ENCODE measurements at regions not wholly inside any gene's neighbourhood (a gene's known extent, or its start where the extent isn't known, plus 50 kb on each side); places are given as distances from the start of the nearest gene placed in this dataset.

DNA sequence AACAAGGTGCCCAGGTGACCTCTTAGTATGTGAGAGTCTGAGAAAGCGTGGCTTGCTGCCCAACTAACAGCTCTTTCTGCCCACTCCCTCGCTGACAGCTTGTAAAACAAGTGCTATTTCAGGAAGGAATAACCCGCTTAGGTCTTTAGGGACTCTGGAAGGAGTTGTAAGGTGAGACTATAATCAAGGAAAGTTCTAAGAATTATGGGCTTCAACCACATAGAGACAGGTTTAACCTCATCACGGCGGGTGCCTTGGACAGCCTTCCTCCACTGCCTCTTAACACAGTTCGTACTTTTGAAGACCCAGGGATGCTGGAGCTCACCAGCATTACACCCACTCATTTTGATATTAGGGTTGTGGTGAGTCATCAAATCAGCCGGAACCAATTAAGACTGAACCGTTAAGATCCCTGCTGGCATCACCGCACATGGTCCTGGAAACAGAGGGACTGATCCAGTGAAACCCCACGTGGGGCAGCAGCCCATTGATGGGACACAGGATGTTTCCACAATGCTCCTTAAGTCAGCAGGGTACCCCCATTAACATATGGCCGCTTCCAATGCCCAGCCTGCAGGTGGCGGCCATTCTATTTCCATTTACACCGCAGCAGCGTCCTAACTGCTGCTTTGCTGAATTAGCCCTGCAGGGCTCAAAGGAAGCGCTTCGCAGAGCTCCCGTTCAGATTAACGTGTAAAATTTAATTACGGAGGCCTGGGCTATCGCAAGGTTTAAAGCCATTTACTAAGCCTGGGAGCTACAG, 176.6 kb upstream of the SDK2 start:
- DNase-seq: no peak

DNA sequence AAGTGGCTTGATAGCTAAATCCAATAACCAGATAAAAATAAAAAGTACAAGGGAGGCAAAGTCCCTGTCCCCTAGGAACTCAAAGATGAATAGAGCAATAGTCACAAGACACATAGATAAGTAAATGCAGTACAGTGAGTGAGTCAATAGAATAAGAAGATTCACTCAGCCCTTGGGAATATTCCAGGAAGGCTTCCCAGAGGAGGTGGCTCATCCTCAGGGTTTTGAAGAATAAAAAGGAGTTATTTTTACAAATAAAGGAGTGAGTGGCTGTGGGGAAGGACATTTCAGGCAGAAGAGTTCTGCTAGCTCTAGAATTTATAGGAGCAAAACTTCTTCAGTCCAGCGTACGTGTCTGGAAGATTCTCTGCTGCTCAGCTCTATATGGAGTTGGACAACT, 177.4 kb upstream of the SDK2 start:
- no peak for DNase-seq

DNA sequence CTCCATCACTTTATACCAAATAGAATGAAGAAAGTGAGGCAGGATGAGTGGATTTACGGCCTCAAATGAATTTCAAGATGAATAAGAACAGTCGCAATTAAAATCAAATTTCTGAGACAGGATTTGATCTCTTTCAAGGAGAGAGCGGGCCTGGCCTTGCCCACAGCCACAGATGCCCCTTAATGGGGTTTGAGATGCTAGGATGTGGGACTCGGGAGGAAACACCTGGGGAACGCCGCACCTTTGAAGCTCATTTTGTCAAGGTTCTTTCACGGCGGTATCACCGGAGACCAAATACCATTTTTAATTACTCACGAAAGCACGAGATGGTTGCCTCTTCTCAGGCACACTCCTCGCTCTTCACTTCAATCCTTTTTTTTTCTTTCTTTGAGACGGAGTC, 178.1 kb upstream of the SDK2 start:
- DNase-seq: no peak

DNA sequence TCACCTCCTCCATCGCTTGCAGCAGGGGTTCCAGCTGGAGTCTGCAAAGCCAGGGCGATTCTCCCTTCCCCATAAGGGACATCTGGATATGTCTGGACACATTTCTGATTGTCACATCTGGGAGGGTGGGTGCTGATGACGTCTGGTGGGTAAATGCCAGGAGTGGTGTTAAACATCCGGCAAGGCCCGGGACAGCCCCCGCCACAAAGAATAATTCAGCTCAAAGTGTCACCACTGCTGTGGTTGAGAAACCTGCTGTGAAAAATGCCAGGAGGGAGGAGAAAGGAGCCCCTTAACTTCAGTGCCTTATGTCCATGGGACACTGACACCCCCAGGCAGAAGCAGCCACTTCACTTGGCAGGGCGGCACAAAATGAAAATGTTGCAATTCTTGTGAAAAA, 179.4 kb upstream of the SDK2 start:
- DNase-seq: no peak

DNA sequence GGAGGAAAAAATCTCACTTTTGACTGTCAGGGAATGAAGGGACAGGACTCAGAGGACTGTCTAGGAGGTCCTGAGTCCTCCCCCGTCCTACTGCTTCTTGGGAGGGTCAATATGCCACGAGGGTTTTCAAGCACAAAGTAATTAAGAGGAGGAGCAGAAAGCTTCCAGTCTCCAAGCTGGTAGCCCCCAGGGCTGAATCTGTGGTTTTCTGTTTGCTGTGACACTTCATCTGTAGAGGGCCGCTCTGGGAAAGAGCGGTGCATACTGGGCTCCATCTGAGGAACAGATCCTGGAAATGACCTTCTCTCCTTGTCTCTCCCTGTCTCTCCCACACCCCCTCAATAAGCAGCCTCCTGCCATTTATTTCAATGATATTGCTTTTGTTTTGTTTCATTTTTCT, 180.1 kb upstream of the SDK2 start:
- DNase-seq: no peak

DNA sequence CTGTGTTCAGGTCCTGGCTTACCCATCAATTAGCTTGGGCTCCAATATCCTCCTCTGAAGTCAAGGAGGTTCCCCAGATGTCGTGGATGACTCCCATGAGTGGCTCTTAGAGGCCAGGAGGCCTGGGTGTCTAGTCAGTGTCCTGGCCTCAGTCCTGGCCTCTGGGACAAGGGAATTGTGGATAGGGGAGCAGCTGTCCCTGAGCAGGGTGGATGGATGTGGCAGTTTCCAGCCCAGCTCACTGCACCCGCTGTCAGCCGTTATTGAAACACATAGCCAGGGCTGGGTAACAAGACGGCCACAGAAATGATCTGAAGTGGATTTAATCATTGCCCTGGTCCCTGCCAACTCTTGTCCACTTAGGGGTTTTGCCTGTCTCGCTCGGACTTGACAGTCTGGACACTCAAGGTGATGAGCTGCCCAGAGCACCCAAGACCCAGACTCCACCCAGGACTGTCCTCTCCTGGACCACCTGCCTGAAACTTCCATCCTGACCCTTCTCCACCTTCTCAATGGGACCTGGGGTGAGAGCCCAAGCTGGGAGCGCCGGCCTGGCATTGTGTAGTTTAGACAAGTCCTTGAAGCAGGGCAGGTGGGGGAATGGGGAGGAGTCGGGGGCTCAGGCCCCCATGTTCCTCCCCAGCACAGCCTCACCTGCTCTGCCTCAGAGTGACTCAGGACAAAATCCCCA, 182.1 kb upstream of the SDK2 start:
- no peak for DNase-seq

DNA sequence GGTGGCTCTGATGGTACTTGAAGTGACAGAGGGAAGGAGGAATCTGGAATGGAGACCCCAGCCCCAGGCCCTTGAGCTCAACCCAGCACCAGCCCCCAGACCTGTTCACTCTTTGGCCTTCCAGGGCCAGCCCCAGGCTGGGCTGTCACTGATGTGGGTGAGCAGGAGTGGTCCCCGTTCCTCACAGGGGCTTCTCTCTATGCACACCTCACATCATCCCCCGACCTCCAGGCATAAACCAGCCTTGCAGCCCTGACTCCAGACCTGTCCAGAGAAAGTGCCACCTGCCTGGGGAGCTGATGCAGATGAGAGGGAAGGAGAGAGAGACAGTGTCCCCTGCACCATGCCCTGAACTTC, 182.6 kb upstream of the SDK2 start:
- DNase-seq: no peak

DNA sequence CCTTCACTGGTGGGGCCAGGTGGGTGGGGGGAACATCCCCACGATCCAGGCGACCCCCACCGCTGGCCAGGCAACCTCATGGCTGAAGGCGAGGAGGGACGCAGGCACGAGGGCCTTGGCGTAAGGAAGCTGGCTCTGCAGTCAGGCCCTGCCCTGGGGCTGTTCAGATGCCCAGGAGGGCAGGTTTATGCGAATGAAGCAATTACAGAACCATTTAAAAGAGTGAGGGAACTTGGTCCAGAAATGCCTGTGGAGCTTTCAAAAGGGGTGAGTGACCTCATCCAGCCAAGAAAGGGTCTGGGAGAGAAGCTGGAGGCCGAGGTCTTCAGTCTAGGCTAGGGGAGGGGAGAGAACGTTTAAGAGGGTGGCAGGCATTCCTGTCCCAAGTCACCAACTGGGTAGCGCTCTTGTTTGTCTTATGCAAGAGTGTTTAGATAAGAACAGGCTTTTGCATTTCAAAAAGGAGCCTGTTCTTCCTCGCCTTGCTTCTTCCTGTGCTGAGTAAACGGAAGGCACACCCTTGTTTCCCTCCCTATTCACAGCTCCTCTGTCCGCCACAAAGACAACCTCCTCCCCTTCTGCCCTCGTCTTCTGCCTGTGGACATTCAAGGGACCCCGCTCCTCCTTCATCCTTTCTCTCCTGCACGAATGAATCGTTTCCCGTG, 183.5 kb upstream of the SDK2 start:
- peak in 2 of 5 donors; percentile 5 to 47 for DNase-seq

DNA sequence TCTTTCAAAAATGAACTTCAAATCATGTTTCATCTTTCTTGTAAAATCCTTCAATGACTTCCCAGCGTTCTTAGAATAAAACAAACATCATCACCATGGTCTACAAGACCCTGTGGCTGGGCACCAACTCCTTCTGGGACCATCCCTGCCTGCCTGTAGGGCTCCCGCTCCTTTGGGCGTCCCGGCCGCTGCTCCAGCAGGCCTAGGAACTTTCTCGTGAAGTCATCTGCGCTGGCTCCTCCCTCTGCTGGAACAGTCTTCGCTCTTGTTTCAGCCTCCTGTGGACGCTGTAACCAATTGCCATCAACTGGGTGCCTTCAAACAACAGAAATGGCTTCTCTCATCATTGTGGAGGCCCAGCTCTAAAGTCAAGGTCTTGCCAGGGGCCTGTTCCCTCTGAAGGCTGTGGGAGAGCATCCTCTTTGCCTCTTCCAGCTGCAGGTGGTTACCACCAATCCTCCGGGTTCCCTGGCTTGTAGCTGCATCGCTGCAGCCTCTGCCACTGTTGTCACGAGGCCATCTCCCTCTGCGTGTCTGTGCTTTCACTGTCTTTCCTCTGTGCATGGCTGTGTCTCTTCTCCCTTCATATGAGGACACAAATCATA, 185.5 kb upstream of the SDK2 start:
- no peak for DNase-seq

DNA sequence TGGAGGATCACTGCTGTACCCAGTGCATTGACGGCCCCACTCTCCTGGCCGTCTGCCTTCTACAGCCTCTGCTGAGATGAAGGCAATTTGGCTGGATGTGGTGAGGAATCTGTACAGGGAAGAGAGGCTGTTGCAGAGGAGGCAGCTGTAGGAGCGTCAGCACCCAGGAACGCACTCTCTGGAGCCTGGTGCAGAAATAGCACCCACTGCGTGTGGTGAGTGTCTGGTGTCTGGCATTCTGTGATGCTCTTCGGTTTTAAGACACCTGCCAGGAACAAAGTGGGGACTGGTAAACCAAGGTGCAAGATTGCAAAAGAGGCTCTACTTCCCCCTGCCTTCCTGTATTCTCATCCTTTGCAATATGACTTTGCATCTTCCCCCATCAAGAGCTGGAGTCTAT, 187.5 kb upstream of the SDK2 start:
- no peak for DNase-seq

DNA sequence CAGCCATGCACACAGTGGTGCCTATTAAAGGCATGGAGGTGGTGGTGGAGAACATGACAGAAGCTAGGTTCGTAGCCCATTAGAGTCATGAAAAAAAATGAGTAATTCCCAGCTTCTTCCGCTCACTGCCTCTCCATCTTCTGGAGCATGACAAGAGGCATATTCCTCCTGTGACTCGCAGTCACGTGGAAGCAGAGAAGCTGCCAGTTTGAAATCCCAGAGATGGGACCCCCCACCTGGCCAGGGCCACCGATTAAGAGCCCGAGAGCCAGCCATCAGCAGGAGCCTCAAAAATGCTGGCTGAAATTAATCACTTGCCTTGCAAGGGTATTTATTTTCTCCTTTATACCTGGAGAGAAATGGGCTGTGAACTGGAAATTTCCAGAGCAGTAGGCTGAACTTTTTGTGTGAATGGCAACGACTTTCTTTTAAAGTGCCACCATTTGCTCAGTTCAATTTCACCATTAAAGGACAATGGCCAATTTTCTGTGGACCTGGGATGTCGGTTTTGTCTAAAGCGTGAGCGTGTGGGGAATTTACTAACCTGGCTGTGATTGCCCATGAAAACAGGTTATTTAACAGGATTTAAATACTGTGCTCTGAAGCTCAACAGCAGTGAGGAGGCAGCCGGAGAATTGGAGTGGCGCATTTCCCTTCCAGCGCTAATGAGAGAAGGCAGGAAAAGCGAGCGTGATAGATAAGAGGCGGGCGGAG, 189.7 kb upstream of the SDK2 start:
- no peak for DNase-seq

DNA sequence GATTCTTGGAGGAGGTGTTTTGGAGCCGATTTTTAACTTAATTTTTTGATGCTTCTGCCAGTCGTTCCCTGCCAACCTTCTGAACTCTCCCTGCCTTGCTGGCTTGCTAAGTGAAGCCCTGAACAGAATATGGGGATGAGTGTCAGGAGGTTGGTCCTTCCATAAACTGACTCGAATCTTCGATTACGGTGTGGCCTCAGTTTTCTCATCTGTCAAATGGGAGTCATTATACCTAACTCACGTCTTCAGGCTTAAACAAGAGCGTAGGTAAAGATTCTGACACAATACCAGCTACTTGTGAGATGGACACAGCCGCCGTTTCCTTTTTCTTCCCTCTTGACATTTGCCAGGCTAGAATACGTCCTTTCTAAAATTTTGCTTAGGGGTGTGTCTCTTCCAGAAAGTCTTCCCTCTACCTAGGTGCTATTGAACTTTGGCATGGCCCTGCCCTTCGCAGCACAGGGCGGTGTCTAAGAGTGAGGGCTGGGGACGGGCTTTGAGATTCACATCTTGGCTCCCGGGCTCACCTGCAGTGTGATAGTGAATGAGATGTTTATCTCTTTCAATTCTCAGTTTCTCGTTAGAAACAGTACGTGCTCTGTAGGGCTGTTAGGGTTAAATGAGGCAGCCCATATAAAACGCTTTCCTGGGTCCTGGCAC, 190.6 kb upstream of the SDK2 start:
- DNase-seq: no peak

DNA sequence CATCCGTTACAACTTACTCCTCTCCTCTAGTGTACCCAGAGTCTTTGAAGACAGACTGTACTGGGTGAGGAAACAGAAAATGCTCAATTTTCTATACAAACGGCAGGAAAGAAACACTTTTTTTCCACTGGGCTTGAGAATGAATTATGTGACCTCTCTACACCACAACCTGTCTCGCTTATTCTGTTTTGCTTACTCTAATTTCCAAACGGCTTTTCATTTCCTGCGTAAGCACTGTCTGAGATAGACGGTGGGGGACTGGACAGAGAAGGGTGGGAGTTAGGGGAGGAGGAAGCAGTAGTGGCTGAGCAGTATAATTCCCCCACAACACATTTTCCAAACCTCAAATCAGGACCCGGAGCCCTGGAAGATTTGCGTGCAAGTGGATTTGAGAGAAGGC, 191.4 kb upstream of the SDK2 start:
- DNase-seq: no peak

DNA sequence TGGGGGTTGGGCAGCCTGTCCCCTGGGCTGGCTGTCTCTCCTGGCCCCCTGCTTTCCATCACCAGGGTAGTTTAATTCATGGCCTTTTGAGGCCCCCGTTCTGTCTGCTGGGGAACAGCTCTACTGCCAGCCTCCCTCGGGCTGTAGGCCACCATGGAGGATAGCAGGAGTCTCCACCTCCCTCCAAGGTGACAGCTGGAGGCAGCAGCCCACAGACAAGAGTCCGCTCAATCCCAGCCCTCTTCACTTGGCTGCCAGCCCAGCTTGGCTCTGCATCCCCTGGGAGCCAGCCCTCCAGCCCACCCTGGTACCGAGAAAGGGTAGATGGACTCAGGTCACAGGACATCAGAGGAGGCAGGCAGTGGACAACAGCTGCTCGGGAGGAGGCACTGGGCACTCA, 194.6 kb upstream of the SDK2 start:
- no peak for DNase-seq

DNA sequence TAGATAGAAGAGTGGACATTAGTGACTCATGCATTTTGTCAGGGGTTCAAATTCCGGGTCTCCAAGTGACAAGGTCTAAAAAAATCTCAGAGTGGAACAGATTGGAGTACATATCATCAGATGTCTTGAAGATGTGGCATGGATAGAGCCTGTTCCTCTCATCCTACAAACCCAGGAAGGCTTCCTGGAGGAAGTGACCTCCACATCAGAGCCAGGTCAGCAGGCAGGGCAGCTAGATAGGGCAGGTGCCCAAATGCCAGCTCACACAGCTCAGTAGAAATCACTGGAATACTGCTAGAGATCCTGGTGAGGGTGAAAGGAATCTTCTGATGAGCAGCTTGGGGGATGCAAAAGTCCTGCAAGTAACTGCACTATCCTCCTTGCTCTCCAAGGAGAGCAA, 196.6 kb upstream of the SDK2 start:
- no peak for DNase-seq

DNA sequence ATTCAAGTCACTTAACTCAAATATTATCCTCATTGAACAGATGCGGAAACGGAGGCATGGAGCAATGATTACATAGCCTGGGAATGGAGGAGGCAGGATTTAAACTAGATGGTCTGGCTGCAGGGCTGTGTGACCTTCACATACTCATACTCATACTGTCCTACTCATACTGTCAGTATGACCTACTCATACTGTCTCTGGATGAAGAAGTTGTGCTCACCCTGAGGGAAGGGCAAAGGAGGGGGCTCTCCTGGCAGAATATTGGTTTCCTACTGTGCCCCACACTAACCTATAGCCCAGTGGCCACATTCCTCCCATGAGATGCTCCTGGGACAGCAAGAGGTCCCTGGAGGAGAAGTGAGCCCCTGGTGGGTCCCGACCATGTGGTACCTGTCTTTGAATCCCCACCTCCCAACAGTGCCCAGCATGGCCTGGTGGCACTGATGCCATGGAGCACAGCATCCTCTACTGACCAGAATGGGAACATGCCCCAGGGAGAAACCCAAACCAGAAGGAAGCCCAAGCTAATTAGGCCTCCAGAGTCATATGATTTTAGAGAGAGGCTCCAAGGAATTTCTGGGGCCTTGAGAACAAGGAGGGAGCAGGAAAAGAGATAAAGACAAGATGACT, 197.3 kb upstream of the SDK2 start:
- no peak for DNase-seq

DNA sequence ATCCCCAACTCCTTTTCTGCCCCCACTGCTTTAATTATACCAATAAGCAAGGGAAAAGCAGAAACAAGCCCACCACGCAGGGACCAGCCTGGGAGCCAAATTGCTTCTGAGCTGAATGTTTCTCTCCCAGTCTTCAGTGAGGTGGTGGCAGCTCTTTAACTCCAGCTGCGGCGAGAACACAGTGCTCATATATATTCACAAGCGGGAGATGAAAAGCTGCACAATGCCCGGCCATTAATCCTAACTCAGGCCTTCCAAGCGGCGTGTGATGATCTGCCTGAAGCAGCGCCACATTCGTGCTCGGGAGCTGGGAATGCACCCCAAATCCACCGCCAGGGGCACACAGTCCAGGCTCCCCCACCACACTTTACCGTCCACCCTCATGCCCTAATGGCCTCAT, 203.7 kb upstream of the SDK2 start:
- DNase-seq: no peak

DNA sequence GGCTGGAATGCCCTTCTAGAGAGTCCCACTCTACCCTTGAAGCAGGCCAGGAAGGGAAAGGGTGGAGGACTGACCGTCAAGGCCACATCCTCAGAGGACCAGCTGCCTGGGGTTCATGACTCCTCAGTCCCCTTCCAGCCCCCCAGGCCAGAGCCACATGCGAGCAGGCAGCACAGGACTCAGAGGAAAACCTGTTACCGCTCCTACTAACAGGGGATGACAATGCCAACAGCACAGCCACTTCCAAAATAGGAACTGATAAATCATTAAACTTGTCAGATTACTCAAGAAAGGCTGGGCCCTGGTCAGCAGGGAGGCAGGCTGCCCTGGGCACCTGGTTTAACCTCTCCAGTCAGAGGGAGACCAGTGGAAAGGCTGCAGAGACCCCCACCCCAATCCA, 206.2 kb upstream of the SDK2 start:
- no peak for DNase-seq

DNA sequence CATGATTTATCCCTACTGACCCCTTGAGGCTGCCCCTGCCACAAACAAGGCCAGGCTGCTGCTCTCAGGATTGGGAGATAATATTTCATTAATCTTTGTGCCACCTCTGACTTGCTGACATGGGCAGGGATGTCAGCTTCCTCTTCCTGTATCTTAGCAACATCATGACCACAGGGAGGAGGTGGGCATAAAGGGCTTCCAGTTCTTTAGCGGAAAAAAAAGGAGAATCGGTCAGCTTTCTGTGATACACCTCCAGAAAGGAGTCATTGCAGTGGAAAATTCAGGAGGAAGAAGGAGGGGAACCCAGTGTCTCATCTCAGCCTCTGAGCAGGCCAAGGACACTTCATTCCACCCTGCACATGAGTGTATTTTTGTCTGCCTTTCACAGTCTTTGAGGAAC, 206.8 kb upstream of the SDK2 start:
- DNase-seq: no peak

DNA sequence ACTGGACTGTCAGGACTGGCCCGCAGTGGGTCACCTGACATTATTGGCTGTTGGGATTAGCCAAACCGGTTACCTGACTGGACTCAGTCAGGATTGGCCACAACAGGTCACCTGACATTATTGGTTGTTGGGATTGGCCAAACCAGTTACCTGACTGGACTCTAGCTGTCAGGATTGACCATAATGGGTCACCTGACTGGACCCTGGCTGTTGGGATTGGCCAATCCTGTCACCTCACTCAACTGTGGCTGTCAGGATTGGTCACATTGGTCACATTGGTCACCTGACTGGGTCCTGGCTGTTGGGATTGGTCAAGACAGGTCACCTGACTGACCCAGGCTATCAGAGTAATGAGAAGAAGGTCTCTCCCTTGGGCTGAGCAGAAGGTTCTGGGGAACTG, 207.7 kb upstream of the SDK2 start:
- DNase-seq: no peak

DNA sequence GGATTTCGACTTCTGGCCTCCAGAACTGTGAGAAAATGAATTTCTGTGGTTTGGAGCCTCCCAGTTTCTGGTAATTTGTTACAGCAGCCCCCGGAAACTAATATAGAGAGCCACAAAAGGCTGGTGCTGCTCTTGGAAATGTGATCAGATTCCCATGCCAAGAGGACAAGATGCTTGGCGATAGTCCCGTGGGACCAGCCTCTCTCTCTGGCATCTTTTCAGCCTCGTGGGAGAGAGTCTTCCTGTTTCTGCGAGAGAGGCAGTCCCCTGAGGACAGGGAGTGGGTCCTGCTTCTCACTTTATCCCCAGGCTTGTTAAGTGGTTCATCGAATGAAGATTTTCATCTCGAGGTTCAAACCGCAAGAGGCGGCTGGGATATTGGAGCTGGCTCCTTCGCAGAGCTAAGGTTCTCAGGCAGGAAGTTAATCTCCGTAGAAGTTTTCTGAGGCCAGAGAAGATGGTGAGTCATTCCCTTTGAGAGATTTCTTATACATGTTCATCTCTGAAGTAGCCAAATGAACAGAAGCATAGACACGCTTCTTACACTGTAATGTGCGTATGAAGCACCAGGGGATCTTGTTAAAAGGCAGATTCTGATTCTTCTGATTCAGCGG, 211.6 kb upstream of the SDK2 start:
- no peak for DNase-seq

DNA sequence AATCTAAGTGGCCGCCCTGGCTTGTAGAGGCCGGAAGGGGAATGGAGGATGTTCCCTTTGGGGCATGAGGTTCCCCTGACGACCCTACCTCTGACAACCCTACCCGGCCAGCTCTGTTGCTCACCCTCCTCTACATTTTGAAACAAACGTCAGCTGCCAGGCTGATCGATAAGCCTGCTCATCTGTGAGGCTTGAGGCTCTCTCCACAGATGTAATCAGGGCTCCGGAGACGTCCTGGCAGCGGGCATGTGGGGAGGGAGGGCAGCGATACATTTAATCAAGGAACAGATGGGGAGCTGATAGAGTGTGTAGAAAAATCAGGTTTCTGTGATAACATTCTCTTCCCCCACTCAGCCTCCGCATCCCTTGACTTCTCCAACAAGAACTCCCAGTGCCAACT, 212.3 kb upstream of the SDK2 start:
- DNase-seq: no peak
